ENCODE measurements at regions not wholly inside any gene's neighbourhood (a gene's known extent, or its start where the extent isn't known, plus 50 kb on each side); places are given as distances from the start of the nearest gene placed in this dataset.

- H3K36me3 Mint-ChIP-seq (ENCODE audit: low read depth) = no peaks in the 10 kb centered on the region
- no peaks in the 10 kb centered on the region for H3K9me3 Mint-ChIP-seq (ENCODE audit: insufficient read depth)
- no peaks in the 10 kb centered on the region for H3K4me1 Mint-ChIP-seq (ENCODE audit: low read depth)
- no peak overlapping the region for H3K4me3 Mint-ChIP-seq
- ATAC-seq (no peak), DNase-seq (no peak)
- ChIA-PET POLR2A (no interaction called here), CTCF (no interaction called here)
- H3K27ac Mint-ChIP-seq = no peak overlapping the region
- H3K27me3 Mint-ChIP-seq (ENCODE audit: low read depth) = peaks cover 5% of the 10 kb centered on the region
These were observed 314.6 kb upstream of the MAF start for GRCh38 chr16:79914961-79915720.

- Mint-ChIP-seq H3K4me1 (ENCODE audit: low read depth) (no peaks in the 10 kb centered on the region), H3K9me3 (ENCODE audit: insufficient read depth) (no peaks in the 10 kb centered on the region), H3K4me3 (no peak overlapping the region), H3K27ac (no peak overlapping the region), H3K27me3 (ENCODE audit: low read depth) (peaks cover 2% of the 10 kb centered on the region), H3K36me3 (ENCODE audit: low read depth) (no peaks in the 10 kb centered on the region)
- no peak for DNase-seq
- no peak for ATAC-seq
- ChIA-PET POLR2A (no interaction called here), CTCF (no interaction called here)
These were observed 312.2 kb upstream of the MAF start for GRCh38 chr16:79912592-79913310.

- no peak for DNase-seq
- H3K4me3 Mint-ChIP-seq = no peak overlapping the region
- ATAC-seq = no peak
- no peak overlapping the region for H3K27ac Mint-ChIP-seq
- H3K36me3 Mint-ChIP-seq (ENCODE audit: low read depth) = no peaks in the 10 kb centered on the region
- ChIA-PET POLR2A (no interaction called here), CTCF (no interaction called here)
- peaks cover 2% of the 10 kb centered on the region for H3K27me3 Mint-ChIP-seq (ENCODE audit: low read depth)
- no peaks in the 10 kb centered on the region for H3K4me1 Mint-ChIP-seq (ENCODE audit: low read depth)
- H3K9me3 Mint-ChIP-seq (ENCODE audit: insufficient read depth) = no peaks in the 10 kb centered on the region
These were observed 311.1 kb upstream of the MAF start for GRCh38 chr16:79911660-79912059.

DNA sequence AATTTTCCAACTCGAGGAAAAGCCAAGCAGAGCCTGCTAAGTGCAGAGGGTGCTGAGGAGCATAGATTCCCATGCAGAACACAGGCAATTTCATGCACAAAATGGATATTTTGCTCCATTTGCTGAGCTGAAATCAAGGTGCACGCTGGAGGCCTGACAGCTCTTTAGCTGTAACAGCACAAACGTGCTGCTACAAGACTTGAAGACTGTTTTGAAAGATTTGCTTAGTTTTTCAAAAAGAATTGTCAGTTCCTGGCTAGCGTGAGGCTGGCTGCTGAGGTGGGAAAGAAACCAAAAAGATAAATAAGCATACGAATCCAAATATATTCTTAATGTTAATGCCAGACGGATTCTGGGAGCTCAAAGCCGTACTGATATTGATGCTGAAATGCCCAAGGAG is 309.0 kb upstream of the MAF start:
- ATAC-seq (no peak), DNase-seq (no peak)
- Mint-ChIP-seq H3K27me3 (ENCODE audit: low read depth) (peaks cover 2% of the 10 kb centered on the region), H3K4me3 (no peak overlapping the region), H3K4me1 (ENCODE audit: low read depth) (no peaks in the 10 kb centered on the region), H3K9me3 (ENCODE audit: insufficient read depth) (no peaks in the 10 kb centered on the region), H3K36me3 (ENCODE audit: low read depth) (no peaks in the 10 kb centered on the region), H3K27ac (no peak overlapping the region)
- ChIA-PET CTCF (no interaction called here), POLR2A (no interaction called here)

DNA sequence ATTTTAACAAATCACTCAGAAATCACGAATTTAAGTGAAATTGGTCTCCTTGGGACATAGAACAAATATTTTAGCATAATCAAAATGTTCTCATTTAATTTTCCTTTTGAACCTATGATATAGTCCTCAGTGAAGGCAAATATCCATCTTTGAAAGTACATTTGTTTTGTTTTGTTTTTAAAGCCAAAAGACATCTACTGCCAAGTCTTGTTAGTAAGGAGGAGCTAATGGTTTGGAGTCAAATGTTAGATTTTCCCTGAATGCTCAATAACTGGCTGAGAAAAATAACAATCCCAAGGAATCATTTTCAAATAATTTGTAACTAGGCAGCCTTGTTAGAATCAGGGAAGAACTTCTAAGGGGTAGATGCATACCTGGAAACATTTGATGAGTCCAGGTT is 302.9 kb upstream of the MAF start:
- Mint-ChIP-seq H3K4me1 (ENCODE audit: low read depth) (no peaks in the 10 kb centered on the region), H3K4me3 (no peak overlapping the region), H3K27me3 (ENCODE audit: low read depth) (no peaks in the 10 kb centered on the region), H3K36me3 (ENCODE audit: low read depth) (no peaks in the 10 kb centered on the region), H3K27ac (no peak overlapping the region), H3K9me3 (ENCODE audit: insufficient read depth) (no peaks in the 10 kb centered on the region)
- no peak for ATAC-seq
- ChIA-PET POLR2A (no interaction called here), CTCF (no interaction called here)
- DNase-seq = no peak

DNA sequence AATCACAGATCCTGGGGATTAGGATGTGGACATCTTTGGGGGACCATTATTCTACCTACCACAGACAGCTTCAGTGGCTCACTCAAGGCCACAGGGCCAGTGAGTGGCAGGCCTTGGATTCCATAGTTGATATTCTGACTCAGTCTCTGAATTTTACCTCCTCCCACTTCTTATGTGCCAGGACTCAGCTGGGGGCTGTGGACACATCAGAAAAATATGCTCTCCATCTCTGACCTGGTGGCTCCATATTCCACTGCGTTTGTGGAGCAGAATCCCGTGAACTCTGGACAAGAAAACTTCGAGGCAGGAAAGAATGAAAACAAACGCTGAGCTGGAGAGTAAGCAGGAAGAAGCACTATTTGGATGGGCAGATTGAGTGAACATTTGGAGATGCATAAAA is 301.8 kb upstream of the MAF start:
- H3K27ac Mint-ChIP-seq = no peak overlapping the region
- no peaks in the 10 kb centered on the region for H3K36me3 Mint-ChIP-seq (ENCODE audit: low read depth)
- POLR2A ChIA-PET = no interaction called here
- CTCF ChIA-PET = no interaction called here
- H3K27me3 Mint-ChIP-seq (ENCODE audit: low read depth) = no peaks in the 10 kb centered on the region
- DNase-seq = no peak
- H3K9me3 Mint-ChIP-seq (ENCODE audit: insufficient read depth) = no peaks in the 10 kb centered on the region
- no peak for ATAC-seq
- no peaks in the 10 kb centered on the region for H3K4me1 Mint-ChIP-seq (ENCODE audit: low read depth)
- no peak overlapping the region for H3K4me3 Mint-ChIP-seq

- Mint-ChIP-seq H3K27me3 (ENCODE audit: low read depth) (no peaks in the 10 kb centered on the region), H3K36me3 (ENCODE audit: low read depth) (no peaks in the 10 kb centered on the region), H3K4me3 (no peak overlapping the region), H3K27ac (no peak overlapping the region), H3K4me1 (ENCODE audit: low read depth) (no peaks in the 10 kb centered on the region), H3K9me3 (ENCODE audit: insufficient read depth) (no peaks in the 10 kb centered on the region)
- DNase-seq (no peak), ATAC-seq (no peak)
- ChIA-PET CTCF (no interaction called here), POLR2A (interaction anchor here (0.6 kb wide), 1 partner anchor 502 kb away, joined by 3 read pairs; no protein-coding TSS in a partner anchor)
These were observed 301.0 kb upstream of the MAF start for GRCh38 chr16:79901522-79901921.

DNA sequence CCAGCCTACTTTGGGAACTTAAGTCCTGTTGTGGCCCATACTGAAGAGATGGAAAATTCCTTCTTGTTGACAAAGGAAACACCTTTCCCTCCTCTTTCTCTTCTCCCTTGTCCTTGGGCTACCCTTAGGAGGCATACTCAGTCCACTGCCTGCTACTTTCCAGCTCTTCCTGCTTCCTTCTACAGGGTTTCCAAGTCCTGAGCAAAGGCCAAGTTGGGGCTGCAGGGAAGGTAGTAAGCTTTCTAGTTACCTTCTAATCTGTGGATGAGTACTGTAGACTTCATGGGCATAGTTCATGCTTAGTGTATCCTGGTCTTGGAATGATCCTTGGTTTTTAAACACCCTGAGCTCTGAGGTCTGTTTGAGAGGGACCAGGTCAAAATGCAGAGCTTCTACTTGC is 299.2 kb upstream of the MAF start:
- DNase-seq (no peak), ATAC-seq (no peak)
- Mint-ChIP-seq H3K27me3 (ENCODE audit: low read depth) (no peaks in the 10 kb centered on the region), H3K27ac (no peak overlapping the region), H3K4me1 (ENCODE audit: low read depth) (no peaks in the 10 kb centered on the region), H3K4me3 (no peak overlapping the region), H3K9me3 (ENCODE audit: insufficient read depth) (no peaks in the 10 kb centered on the region), H3K36me3 (ENCODE audit: low read depth) (no peaks in the 10 kb centered on the region)
- CTCF ChIA-PET = no interaction called here
- POLR2A ChIA-PET = interaction anchor here (0.6 kb wide), 1 partner anchor 304 kb away, joined by 3 read pairs; no protein-coding TSS in a partner anchor

DNA sequence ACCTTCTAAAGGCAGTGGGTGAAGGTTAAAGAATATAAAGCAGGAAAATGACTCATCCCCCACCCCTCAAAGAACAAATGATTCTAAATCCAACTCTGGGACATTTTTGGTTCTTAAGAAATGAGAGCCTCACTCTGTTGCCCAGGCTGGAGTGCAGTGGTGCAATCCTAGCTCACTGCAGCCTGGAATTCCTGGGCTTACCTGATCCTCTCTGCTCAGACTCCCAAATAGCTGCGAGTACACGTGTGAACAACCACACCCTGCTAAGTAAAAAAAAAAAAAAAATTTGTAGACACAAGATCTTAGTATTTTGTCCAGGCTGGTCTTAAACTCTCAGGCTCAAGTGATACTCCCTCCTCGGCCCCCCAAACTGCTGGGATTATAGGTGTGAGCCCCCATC is 298.8 kb upstream of the MAF start:
- ATAC-seq = no peak
- Mint-ChIP-seq H3K36me3 (ENCODE audit: low read depth) (no peaks in the 10 kb centered on the region), H3K27ac (no peak overlapping the region), H3K27me3 (ENCODE audit: low read depth) (no peaks in the 10 kb centered on the region), H3K4me1 (ENCODE audit: low read depth) (no peaks in the 10 kb centered on the region), H3K9me3 (ENCODE audit: insufficient read depth) (no peaks in the 10 kb centered on the region), H3K4me3 (no peak overlapping the region)
- no peak for DNase-seq
- CTCF ChIA-PET = no interaction called here
- POLR2A ChIA-PET = no interaction called here

DNA sequence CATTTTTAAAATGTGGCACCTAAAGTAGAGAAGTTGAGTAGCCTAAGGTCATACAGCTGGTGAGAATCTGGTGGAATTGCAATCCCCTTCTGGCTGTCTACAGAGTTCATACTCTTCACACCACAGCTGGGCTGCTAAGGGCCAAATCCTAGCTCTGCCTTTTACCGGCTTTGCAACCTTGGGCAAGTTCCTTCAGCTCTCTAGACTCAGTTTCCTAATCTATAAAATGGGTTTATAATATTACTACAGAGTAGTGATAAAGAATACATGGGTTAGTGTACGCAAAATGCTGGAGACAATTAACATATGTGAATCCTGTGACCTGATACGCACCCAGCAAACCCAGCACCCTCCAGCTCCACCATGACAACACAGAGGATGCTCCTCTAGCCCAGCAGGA is 298.2 kb upstream of the MAF start:
- H3K27ac Mint-ChIP-seq = no peak overlapping the region
- CTCF ChIA-PET = no interaction called here
- DNase-seq = no peak
- no peaks in the 10 kb centered on the region for H3K36me3 Mint-ChIP-seq (ENCODE audit: low read depth)
- ATAC-seq = no peak
- H3K27me3 Mint-ChIP-seq (ENCODE audit: low read depth) = no peaks in the 10 kb centered on the region
- H3K9me3 Mint-ChIP-seq (ENCODE audit: insufficient read depth) = no peaks in the 10 kb centered on the region
- POLR2A ChIA-PET = no interaction called here
- no peak overlapping the region for H3K4me3 Mint-ChIP-seq
- no peaks in the 10 kb centered on the region for H3K4me1 Mint-ChIP-seq (ENCODE audit: low read depth)

- DNase-seq = no peak
These were observed 297.1 kb upstream of the MAF start for GRCh38 chr16:79897453-79898146.

GRCh38 chr16:79897104-79897452 is 296.5 kb upstream of the MAF start:
- Mint-ChIP-seq H3K27ac (no peak overlapping the region), H3K27me3 (ENCODE audit: low read depth) (no peaks in the 10 kb centered on the region), H3K4me3 (no peak overlapping the region), H3K4me1 (ENCODE audit: low read depth) (no peaks in the 10 kb centered on the region), H3K36me3 (ENCODE audit: low read depth) (no peaks in the 10 kb centered on the region), H3K9me3 (ENCODE audit: insufficient read depth) (no peaks in the 10 kb centered on the region)
- ChIA-PET POLR2A (no interaction called here), CTCF (no interaction called here)
- DNase-seq (no peak), ATAC-seq (no peak)

More at GRCh38 chr16:79897453-79898146, 297.1 kb upstream of the MAF start:
- Mint-ChIP-seq H3K4me1 (ENCODE audit: low read depth) (no peaks in the 10 kb centered on the region), H3K27ac (no peak overlapping the region), H3K27me3 (ENCODE audit: low read depth) (no peaks in the 10 kb centered on the region), H3K4me3 (no peak overlapping the region), H3K36me3 (ENCODE audit: low read depth) (no peaks in the 10 kb centered on the region), H3K9me3 (ENCODE audit: insufficient read depth) (no peaks in the 10 kb centered on the region)
- ATAC-seq = no peak
- ChIA-PET CTCF (no interaction called here), POLR2A (no interaction called here)
